ENCODE measurements at regions not wholly inside any gene's neighbourhood (a gene's known extent, or its start where the extent isn't known, plus 50 kb on each side); places are given as distances from the start of the nearest gene placed in this dataset.

- H3K4me3 ChIP-seq (ENCODE audit: low read depth, low read length) = no peak overlapping the region
- no peaks in the 10 kb centered on the region for H3K36me3 ChIP-seq (ENCODE audit: control insufficient read depth in 2 of 2, insufficient read depth in 1 of 2, low read length in 2 of 2)
- H3K9me3 ChIP-seq (ENCODE audit: control insufficient read depth, insufficient read depth, low read depth, low read length) = no peaks in the 10 kb centered on the region
- H3K4me1 ChIP-seq (ENCODE audit: control insufficient read depth, insufficient read depth, low read length) = no peaks in the 10 kb centered on the region
- ChIA-PET CTCF (no interaction called here), POLR2A (no interaction called here)
- H3K27ac ChIP-seq (ENCODE audit: extremely low read depth, low read depth, low read length) = no peak overlapping the region
- TF ChIP-seq ZFP37 (tag by site-specific recombination; IDR thresholded peaks at IDR 0.05) = no peak
- TF ChIP-seq ZBTB49 (tag by site-specific recombination; IDR thresholded peaks at IDR 0.05; ENCODE audit: low read depth) = no peak
- no peak for TF ChIP-seq FEZF1 (tag by site-specific recombination; IDR thresholded peaks at IDR 0.05)
- TF ChIP-seq ATF2 (tag by site-specific recombination; IDR thresholded peaks at IDR 0.05; ENCODE audit: low read depth) = no peak
- no peak for TF ChIP-seq ZNF248 (tag by site-specific recombination; IDR thresholded peaks at IDR 0.05)
- no peak for TF ChIP-seq ZNF664 (tag by site-specific recombination; IDR thresholded peaks at IDR 0.05)
- no peak for TF ChIP-seq ZNF561 (tag by site-specific recombination; IDR thresholded peaks at IDR 0.05; ENCODE audit: borderline replicate concordance)
- TF ChIP-seq ZFP69B (tag by site-specific recombination; IDR thresholded peaks at IDR 0.05) = no peak
- no peak for TF ChIP-seq ZNF76 (tag by site-specific recombination; IDR thresholded peaks at IDR 0.05; ENCODE audit: borderline replicate concordance, low read depth)
- no peak for TF ChIP-seq ZNF488 (tag by site-specific recombination; IDR thresholded peaks at IDR 0.05)
- TF ChIP-seq ZBTB20 (tag by site-specific recombination; IDR thresholded peaks at IDR 0.05) = no peak
- no peak for TF ChIP-seq ZNF174 (tag by site-specific recombination; IDR thresholded peaks at IDR 0.05)
- TF ChIP-seq ZBTB7A (tag by site-specific recombination; IDR thresholded peaks at IDR 0.05; ENCODE audit: low read depth) = no peak
- no peak for TF ChIP-seq EGR2 (tag by site-specific recombination; IDR thresholded peaks at IDR 0.05; ENCODE audit: low read depth)
- no peak for TF ChIP-seq ZNF37A (tag by site-specific recombination; IDR thresholded peaks at IDR 0.05)
- no peak for TF ChIP-seq ZNF843 (tag by site-specific recombination; IDR thresholded peaks at IDR 0.05)
- no peak for TF ChIP-seq ZBTB1 (tag by site-specific recombination; IDR thresholded peaks at IDR 0.05)
- no peak for TF ChIP-seq ZNF211 (tag by site-specific recombination; IDR thresholded peaks at IDR 0.05; ENCODE audit: low read depth)
- TF ChIP-seq TRIM28 (IDR thresholded peaks at IDR 0.05; ENCODE audit: borderline replicate concordance, low read length) = no peak
These were observed 507.4 kb downstream of the ETNK1 start for GRCh38 chr12:23132357-23132756.

GRCh38 chr12:23133471-23133870, 508.5 kb downstream of the ETNK1 start:
- H3K36me3 ChIP-seq (ENCODE audit: control insufficient read depth in 2 of 2, insufficient read depth in 1 of 2, low read length in 2 of 2) = no peaks in the 10 kb centered on the region
- no peaks in the 10 kb centered on the region for H3K4me1 ChIP-seq (ENCODE audit: control insufficient read depth, insufficient read depth, low read length)
- H3K9me3 ChIP-seq (ENCODE audit: control insufficient read depth, insufficient read depth, low read depth, low read length) = no peaks in the 10 kb centered on the region
- H3K27ac ChIP-seq (ENCODE audit: extremely low read depth, low read depth, low read length) = no peak overlapping the region
- CTCF ChIA-PET = no interaction called here
- POLR2A ChIA-PET = no interaction called here
- no peak overlapping the region for H3K4me3 ChIP-seq (ENCODE audit: low read depth, low read length)
- no peak for TF ChIP-seq GLI4 (tag by site-specific recombination; IDR thresholded peaks at IDR 0.05)
- TF ChIP-seq ZNF580 (tag by site-specific recombination; IDR thresholded peaks at IDR 0.05) = no peak
- TF ChIP-seq ZNF23 (tag by site-specific recombination; IDR thresholded peaks at IDR 0.05; ENCODE audit: borderline replicate concordance) = no peak
- TF ChIP-seq ZBTB49 (tag by site-specific recombination; IDR thresholded peaks at IDR 0.05; ENCODE audit: low read depth) = no peak
- no peak for TF ChIP-seq ZNF629 (tag by site-specific recombination; IDR thresholded peaks at IDR 0.05)
- no peak for TF ChIP-seq ZBTB10 (tag by site-specific recombination; IDR thresholded peaks at IDR 0.05)
- TF ChIP-seq INSM2 (tag by site-specific recombination; IDR thresholded peaks at IDR 0.05) = no peak
- no peak for TF ChIP-seq ZNF48 (tag by site-specific recombination; IDR thresholded peaks at IDR 0.05)
